K562 (cell line): ENCODE measurements at regions not wholly inside any gene's neighbourhood (a gene's known extent, or its start where the extent isn't known, plus 50 kb on each side); places are given as distances from the start of the nearest gene placed in this dataset.

Experiments
- ATAC-seq: fragments of 200-7000 bp; cut with Tn5 transposase; 3 replicates; pipeline ENCODE4 v1.9.1; 2020; ENCODE audit warnings: moderate library complexity
- BruUV-seq: library from RNA; stranded (reverse); fragments of 400-500 nt; replicated peaks from 2 replicates; lab custom pipeline; 2021; lab: Mats Ljungman, UMichigan
- CTCF ChIA-PET: fragments of 300-600 bp; formaldehyde crosslinking; extraction: SDS; loops from one replicate; lab custom pipeline; 2021; ENCODE audit warnings: low intra/inter-chr PET ratio; lab: Yijun Ruan, JAX
- POLR2A ChIA-PET: fragments of 300-600, 350-650 bp; sonication (Branson Sonifier 250); formaldehyde crosslinking; extraction: SDS; loops from one replicate; lab custom pipeline; 2021; ENCODE audit warnings: antibody characterized with exemption, inconsistent platforms; lab: Yijun Ruan, JAX
- DNase-seq, 4 experiments: peaks; one replicate each; pipeline versions ENCODE4 v3.0.0 to v3.0.0-alpha.2; 2011 to 2018; ENCODE audit warnings: low spot score in 3 of 4, mixed read lengths in 3 of 4; ENCODE audit errors: extremely low read depth in 1 of 4
- FAIRE-seq: peaks from 2 replicates; lab custom pipeline; 2011; peaks lifted over from hg19 to GRCh38; lab: Jason Lieb, UNC
- H2AFZ ChIP-seq: 2 replicates; pipeline ENCODE4 v1.6.0; 2011; ENCODE audit warnings: low read depth, low read length, control low read depth, inconsistent platforms
- H3K27ac ChIP-seq: fragments of 200-600 bp; 3 replicates; pipeline ENCODE4 v1.8.0; 2011; ENCODE audit warnings: low read depth, mild to moderate bottlenecking, control low read depth, inconsistent platforms, low read length, moderate library complexity, mixed read lengths; ENCODE audit errors: extremely low read depth
- H3K27me3 ChIP-seq, 2 experiments: fragments of 300-600 bp in 1 of 2; 2 replicates in 1 of 2; 3 replicates in 1 of 2; pipeline versions ENCODE4 v1.6.0 to v1.8.0; 2011; ENCODE audit warnings: inconsistent platforms in 2 of 2, low read length in 2 of 2, mild to moderate bottlenecking in 1 of 2, mixed read lengths in 1 of 2, moderate library complexity in 1 of 2; ENCODE audit not compliant: control insufficient read depth in 2 of 2, insufficient read depth in 2 of 2
- H3K36me3 ChIP-seq: fragments of 300-600 bp; 3 replicates; pipeline ENCODE4 v1.8.0; 2011; ENCODE audit warnings: mild to moderate bottlenecking, low read length, inconsistent platforms; ENCODE audit not compliant: control insufficient read depth, insufficient read depth
- H3K4me1 ChIP-seq, 2 experiments: fragments of 200-600 bp in 1 of 2; replicated peaks in 1 of 2; 2 replicates in 1 of 2; 3 replicates in 1 of 2; pipeline versions ENCODE4 v1.5.1 to v1.8.0; 2011; ENCODE audit warnings: inconsistent platforms in 2 of 2, low read length in 2 of 2, mild to moderate bottlenecking in 1 of 2, mixed read lengths in 1 of 2, moderate library complexity in 1 of 2; ENCODE audit not compliant: control insufficient read depth in 2 of 2, insufficient read depth in 2 of 2
- H3K4me2 ChIP-seq: 2 replicates; pipeline ENCODE4 v1.6.1; 2011; ENCODE audit warnings: low read length, control low read depth, inconsistent platforms, mixed read lengths; ENCODE audit not compliant: insufficient read depth
- H3K4me3 ChIP-seq: fragments of 200-600 bp; sonication (generic), shearing (Covaris generic); 2 replicates; pipeline ENCODE4 v1.5.1; 2016; ENCODE audit warnings: control low read depth, inconsistent platforms
- H3K79me2 ChIP-seq: fragments of 200-600 bp; 3 replicates; pipeline ENCODE4 v1.8.0; 2011; ENCODE audit warnings: low read length, inconsistent platforms; ENCODE audit not compliant: control insufficient read depth, insufficient read depth
- H3K9ac ChIP-seq, 2 experiments: 2 replicates each; pipeline versions ENCODE4 v1.6.0 to v1.6.1; 2011; ENCODE audit warnings: low read depth in 2 of 2, low read length in 2 of 2, control low read depth in 1 of 2, inconsistent platforms in 1 of 2, mild to moderate bottlenecking in 1 of 2, mixed read lengths in 1 of 2; ENCODE audit not compliant: insufficient read depth in 1 of 2
- H3K9me1 ChIP-seq: one replicate; pipeline ENCODE4 v1.6.0; 2011; ENCODE audit warnings: inconsistent platforms, mild to moderate bottlenecking, low read length, moderate library complexity; ENCODE audit not compliant: control insufficient read depth, insufficient read depth
- H3K9me3 ChIP-seq: replicated peaks from 2 replicates; pipeline ENCODE4 v1.5.1; 2011; ENCODE audit warnings: low read depth, low read length, inconsistent platforms; ENCODE audit not compliant: control insufficient read depth, insufficient read depth
- H4K20me1 ChIP-seq: replicated peaks from 2 replicates; pipeline ENCODE4 v1.6.1; 2011; ENCODE audit warnings: low read length, inconsistent platforms, mixed read lengths; ENCODE audit not compliant: control insufficient read depth, insufficient read depth
- BACH1 ChIP-seq: fragments of 200-800 bp; sonication (Bioruptor generic); IDR thresholded peaks from 2 replicates; pipeline ENCODE4 v1.6.1; 2016; ENCODE audit warnings: missing genetic modification characterization, missing compliant biosample characterization
- ZNF384 ChIP-seq: IDR thresholded peaks from 2 replicates; pipeline ENCODE4 v1.6.1; 2012; ENCODE audit warnings: low read depth, low read length, improper control_type of control experiment
- WGBS: fragments of 100-300 bp; shearing (Covaris generic); methylation state at CpG from one replicate; pipeline ENCODE4 v1.1.6; 2016; ENCODE audit warnings: low coverage, mixed read lengths; ENCODE audit not compliant: insufficient coverage; ENCODE audit errors: missing lambda C conversion rate; 5-methylcytosine and 5-hydroxymethylcytosine counted together
- in situ Hi-C: fragments of 300-500 bp; cut with MboI; formaldehyde crosslinking; loops from 4 replicates; pipeline ENCODE4 v1.15.0; 2018; ENCODE audit warnings: inconsistent platforms, mixed read lengths
- intact Hi-C: fragments of 100-400 bp; cut with micrococcal nuclease; formaldehyde crosslinking; loops from 2 replicates; pipeline ENCODE4 v1.14.2; 2022
- TF ChIP-seq, protein P1 (sequence below), 2 experiments: fragments of 150-350 bp in 1 of 2; IDR thresholded peaks; 2 replicates each; pipeline ENCODE4 v1.6.1; 2012 to 2016; ENCODE audit warnings: low read depth in 2 of 2, low read length in 2 of 2, mild to moderate bottlenecking in 1 of 2, moderate library complexity in 1 of 2
- TF ChIP-seq, protein P2 (sequence below): sonication (generic); formaldehyde crosslinking; IDR thresholded peaks from 2 replicates; pipeline ENCODE4 v1.8.1; 2023; ENCODE audit warnings: mild to moderate bottlenecking, missing genetic modification reagents

DNA sequence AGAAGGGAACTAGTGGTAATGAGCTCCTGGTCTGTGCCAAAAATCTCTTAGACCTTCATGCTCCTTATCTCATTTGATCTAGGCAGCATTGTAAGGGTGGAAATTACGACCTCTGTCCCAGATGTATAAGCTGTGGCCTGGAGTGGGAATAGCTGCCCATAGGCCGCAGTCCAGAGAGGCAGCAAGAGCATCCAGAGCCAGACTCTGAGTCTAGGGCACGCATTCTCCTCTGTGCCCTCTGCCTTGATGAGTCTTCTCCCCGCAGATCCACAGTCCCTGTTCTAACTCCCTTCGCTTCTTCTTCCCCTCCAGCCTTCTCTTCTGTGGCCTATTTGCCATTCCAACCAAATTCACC lies 304.6 kb downstream of the MYCN start:
- Histone ChIP-seq H3K79me2 (no peaks in the 10 kb centered on the region), H2AFZ (no peak overlapping the region), H3K27ac (no peak overlapping the region), H3K36me3 (no peaks in the 10 kb centered on the region), H3K9ac (no peak overlapping the region), H3K9me1 (no peaks in the 10 kb centered on the region), H3K27me3 (peaks cover 0 to 15% of the 10 kb centered on the region in 2 experiments; a peak in 2 of 5 replicates), H3K4me2 (no peak overlapping the region), H3K4me1 (no peaks in the 10 kb centered on the region), H3K9me3 (no peaks in the 10 kb centered on the region), H4K20me1 (no peaks in the 10 kb centered on the region; the same call in 1 of the 2 replicates), H3K4me3 (no peak overlapping the region)
- CTCF ChIA-PET: no interaction called here
- no TSS peak for BruUV-seq
- POLR2A ChIA-PET: no interaction called here
- DNase-seq (no peak), ATAC-seq (no peak), FAIRE-seq (no peak)
- TF ChIP-seq, protein P1, sequence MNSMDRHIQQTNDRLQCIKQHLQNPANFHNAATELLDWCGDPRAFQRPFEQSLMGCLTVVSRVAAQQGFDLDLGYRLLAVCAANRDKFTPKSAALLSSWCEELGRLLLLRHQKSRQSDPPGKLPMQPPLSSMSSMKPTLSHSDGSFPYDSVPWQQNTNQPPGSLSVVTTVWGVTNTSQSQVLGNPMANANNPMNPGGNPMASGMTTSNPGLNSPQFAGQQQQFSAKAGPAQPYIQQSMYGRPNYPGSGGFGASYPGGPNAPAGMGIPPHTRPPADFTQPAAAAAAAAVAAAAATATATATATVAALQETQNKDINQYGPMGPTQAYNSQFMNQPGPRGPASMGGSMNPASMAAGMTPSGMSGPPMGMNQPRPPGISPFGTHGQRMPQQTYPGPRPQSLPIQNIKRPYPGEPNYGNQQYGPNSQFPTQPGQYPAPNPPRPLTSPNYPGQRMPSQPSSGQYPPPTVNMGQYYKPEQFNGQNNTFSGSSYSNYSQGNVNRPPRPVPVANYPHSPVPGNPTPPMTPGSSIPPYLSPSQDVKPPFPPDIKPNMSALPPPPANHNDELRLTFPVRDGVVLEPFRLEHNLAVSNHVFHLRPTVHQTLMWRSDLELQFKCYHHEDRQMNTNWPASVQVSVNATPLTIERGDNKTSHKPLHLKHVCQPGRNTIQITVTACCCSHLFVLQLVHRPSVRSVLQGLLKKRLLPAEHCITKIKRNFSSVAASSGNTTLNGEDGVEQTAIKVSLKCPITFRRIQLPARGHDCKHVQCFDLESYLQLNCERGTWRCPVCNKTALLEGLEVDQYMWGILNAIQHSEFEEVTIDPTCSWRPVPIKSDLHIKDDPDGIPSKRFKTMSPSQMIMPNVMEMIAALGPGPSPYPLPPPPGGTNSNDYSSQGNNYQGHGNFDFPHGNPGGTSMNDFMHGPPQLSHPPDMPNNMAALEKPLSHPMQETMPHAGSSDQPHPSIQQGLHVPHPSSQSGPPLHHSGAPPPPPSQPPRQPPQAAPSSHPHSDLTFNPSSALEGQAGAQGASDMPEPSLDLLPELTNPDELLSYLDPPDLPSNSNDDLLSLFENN (IDR thresholded peaks at IDR 0.05; ENCODE audit: low read depth in 2 of 2, low read length in 2 of 2): no peak
- TF ChIP-seq ZNF384: no peak
- TF ChIP-seq BACH1 (tag): no peak
- TF ChIP-seq, protein P2, sequence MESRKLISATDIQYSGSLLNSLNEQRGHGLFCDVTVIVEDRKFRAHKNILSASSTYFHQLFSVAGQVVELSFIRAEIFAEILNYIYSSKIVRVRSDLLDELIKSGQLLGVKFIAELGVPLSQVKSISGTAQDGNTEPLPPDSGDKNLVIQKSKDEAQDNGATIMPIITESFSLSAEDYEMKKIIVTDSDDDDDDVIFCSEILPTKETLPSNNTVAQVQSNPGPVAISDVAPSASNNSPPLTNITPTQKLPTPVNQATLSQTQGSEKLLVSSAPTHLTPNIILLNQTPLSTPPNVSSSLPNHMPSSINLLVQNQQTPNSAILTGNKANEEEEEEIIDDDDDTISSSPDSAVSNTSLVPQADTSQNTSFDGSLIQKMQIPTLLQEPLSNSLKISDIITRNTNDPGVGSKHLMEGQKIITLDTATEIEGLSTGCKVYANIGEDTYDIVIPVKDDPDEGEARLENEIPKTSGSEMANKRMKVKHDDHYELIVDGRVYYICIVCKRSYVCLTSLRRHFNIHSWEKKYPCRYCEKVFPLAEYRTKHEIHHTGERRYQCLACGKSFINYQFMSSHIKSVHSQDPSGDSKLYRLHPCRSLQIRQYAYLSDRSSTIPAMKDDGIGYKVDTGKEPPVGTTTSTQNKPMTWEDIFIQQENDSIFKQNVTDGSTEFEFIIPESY (CRISPR knock-in tag): no peak
- intact Hi-C loops: no loop called here
- WGBS: 0% methylated on average over 5 of the region's 5 CpGs
- in situ Hi-C loops: no loop called here
